ENCODE measurements at regions not wholly inside any gene's neighbourhood (a gene's known extent, or its start where the extent isn't known, plus 50 kb on each side); places are given as distances from the start of the nearest gene placed in this dataset.
A peak's percentile ranks its signal among the peaks of the same experiment; 100 is the strongest.

DNA sequence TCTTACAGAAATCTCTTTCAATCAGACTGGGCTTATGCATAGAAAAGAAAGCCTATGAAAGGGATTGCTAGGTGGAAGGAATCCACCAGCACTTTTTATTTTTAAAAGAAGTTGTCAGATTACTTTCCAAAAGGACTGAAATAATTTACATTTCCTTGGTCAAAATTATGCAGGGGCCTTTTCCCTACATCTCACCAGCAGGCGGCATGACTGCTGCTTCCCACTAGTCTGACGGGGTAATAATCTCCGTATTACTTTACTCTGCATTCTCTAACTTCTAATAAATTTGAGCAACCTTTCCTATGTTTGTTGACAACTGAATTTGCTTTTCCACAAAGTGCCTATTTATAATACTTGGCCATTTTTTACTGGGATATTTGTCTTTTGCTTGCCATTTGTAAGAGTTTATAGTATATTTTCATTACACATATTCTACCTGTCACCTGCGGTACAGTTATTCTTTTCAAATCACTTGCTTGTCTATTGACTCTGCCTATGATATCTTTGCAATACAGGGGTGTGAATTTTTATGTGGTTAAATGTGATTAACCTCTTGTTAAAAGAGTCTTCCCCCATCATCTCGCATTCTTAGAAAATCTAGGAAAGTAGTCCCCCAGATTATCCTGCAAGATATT lies 51.9 kb upstream of the USP47 start:
- no peak overlapping the region for H3K27ac ChIP-seq
- no peak for TF ChIP-seq ZFX (IDR thresholded peaks at IDR 0.05; ENCODE audit: borderline replicate concordance)
- TF ChIP-seq, protein P1, sequence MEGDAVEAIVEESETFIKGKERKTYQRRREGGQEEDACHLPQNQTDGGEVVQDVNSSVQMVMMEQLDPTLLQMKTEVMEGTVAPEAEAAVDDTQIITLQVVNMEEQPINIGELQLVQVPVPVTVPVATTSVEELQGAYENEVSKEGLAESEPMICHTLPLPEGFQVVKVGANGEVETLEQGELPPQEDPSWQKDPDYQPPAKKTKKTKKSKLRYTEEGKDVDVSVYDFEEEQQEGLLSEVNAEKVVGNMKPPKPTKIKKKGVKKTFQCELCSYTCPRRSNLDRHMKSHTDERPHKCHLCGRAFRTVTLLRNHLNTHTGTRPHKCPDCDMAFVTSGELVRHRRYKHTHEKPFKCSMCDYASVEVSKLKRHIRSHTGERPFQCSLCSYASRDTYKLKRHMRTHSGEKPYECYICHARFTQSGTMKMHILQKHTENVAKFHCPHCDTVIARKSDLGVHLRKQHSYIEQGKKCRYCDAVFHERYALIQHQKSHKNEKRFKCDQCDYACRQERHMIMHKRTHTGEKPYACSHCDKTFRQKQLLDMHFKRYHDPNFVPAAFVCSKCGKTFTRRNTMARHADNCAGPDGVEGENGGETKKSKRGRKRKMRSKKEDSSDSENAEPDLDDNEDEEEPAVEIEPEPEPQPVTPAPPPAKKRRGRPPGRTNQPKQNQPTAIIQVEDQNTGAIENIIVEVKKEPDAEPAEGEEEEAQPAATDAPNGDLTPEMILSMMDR (IDR thresholded peaks at IDR 0.05): peak; percentile 46

DNA sequence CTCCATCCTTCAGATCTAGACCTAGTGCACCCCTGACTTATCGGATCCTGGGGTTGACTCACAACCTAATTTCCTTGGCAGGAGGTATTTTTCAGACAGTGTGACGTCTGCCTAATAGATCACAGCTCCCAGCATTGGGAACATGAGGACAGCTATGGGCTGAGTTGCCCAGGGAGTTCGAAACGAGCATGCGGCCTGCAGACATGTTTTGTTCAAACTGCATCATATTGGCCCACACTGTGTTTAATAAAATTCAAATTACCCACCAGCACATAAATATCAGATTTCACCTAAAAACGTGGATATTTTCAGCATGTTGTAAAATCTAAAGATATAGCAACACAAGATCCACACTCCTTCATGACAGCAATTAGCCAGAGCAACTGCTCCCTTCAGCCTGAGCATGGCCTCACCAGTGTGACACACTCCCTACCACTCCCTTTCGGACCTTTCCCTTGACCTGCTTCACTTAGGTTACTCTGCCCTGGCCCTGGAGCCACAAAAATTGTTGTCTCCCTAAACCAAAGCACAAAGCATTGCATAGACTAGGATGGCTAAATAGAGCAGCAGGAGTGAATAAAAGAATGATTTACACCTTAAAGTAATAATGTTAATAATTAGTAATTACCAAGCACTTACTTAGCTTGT lies 53.6 kb upstream of the USP47 start:
- no peak overlapping the region for H3K27ac ChIP-seq
- TF ChIP-seq ZFX (IDR thresholded peaks at IDR 0.05; ENCODE audit: borderline replicate concordance): no peak
- TF ChIP-seq, protein P1 (IDR thresholded peaks at IDR 0.05): peak; percentile 48

DNA sequence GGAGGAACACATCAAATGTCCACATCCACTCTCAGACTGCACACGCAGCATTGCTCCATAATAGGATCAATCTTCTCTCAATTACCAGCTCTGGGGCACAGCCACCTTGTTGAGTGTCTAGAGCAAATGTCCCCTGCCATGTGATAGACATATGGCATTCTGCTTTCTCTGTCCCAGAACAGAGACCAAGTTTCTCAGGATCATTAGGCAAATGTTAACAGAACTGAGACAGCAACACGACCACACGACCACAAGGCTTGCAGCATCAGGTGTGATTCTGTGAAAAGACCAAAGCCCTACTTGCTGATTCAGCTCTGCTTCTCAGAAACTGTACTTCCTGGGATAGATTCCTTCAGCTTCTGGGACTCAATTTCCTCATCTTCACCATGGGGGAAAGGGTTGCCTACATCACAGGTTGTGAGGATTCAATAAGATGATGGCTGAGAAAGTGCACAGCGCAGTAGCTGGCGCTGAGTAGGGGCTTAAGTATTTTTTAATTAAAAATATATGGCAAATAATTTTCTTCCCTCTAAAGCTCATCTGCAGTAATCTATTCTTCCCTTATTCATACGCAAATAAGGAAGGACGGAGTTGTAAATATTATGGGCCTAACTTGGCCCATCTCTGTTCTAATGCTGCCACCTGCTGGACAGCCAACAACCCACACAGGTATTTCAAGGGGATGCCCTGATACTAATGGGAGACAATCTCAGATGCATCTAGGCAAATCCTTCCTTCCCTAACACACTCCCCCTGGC lies 54.3 kb upstream of the USP47 start:
- no peak overlapping the region for H3K27ac ChIP-seq
- no peak for TF ChIP-seq ZFX (IDR thresholded peaks at IDR 0.05; ENCODE audit: borderline replicate concordance)
- TF ChIP-seq, protein P1 (IDR thresholded peaks at IDR 0.05): peak; percentile 78

DNA sequence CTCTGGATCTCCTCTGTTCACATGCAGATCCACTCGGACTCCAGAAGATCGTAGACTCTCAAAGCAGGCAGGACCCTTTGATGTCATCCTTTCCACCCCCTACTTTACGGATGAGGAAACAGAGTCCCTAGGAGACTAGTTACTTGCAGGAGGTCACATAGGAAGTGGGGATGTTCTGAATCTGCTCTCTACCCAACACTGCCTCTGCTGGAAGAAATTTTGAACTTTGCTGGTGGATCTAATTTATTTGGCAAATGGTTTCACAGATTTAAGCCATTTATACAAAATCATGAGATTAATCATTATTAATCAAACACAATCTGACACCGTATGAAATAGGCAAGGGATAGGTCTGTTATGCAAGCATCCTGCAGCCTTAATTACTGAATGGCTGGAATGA lies 55.0 kb upstream of the USP47 start:
- TF ChIP-seq, protein P1 (IDR thresholded peaks at IDR 0.05): peak; percentile 68
- TF ChIP-seq ZFX (IDR thresholded peaks at IDR 0.05; ENCODE audit: borderline replicate concordance): no peak
- H3K27ac ChIP-seq: no peak overlapping the region

DNA sequence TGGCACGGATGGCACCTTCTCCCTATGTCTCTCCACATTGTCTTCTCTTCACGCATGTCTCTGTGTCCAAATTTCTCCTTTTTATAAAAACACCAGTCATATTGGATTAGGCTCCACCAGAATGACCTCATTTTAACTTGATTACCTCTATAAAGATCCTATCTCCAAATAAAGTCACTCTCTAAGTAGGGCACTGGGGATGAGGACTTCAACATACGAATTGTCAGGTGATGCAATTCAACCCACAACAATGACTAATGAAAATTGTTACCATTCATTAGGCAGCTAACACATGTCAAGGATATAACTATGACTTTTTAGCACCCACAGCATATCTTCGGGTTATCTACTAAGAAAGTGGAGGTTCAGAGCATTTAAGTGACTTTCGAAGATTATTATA lies 55.5 kb upstream of the USP47 start:
- TF ChIP-seq, protein P1 (IDR thresholded peaks at IDR 0.05): no peak
- TF ChIP-seq ZFX (IDR thresholded peaks at IDR 0.05; ENCODE audit: borderline replicate concordance): no peak

DNA sequence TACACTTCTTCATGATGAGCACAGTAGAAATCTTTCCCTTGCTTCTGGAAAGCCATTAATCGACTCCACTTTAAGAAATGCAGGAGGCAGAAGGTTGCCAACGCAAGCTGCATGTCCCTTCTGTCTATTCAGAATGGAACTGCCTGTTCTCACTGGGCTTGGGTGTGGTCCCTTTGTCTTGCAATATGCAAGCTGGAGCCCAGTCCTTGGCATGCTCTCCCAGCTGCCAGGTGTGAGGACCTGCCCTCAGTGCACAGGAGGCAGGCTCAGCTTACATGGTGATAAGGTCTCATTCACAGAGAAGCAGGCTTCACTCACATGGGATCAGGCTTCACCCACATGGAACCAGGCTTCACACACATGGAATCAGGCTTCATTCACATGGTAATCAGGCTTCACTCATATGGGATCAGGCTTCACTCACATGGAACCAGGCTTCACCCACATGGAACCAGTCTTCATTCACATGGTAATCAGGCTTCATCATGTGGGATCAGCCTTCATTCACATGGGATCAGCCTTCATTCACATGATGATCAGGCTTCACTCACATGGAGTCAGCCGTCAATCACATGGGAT lies 59.2 kb upstream of the USP47 start:
- TF ChIP-seq ZFX (IDR thresholded peaks at IDR 0.05; ENCODE audit: borderline replicate concordance): no peak
- TF ChIP-seq, protein P1 (IDR thresholded peaks at IDR 0.05): no peak
- H3K27ac ChIP-seq: no peak overlapping the region

More for the DNA sequence above, 55.5 kb upstream of the USP47 start:
- no peak overlapping the region for H3K27ac ChIP-seq
